ENCODE measurements at regions not wholly inside any gene's neighbourhood (a gene's known extent, or its start where the extent isn't known, plus 50 kb on each side); places are given as distances from the start of the nearest gene placed in this dataset.

- Mint-ChIP-seq H3K27ac (no peak overlapping the region), H3K9me3 (no peaks in the 10 kb centered on the region), H3K27me3 (peaks cover 10% of the 10 kb centered on the region), H3K4me1 (peaks cover 8% of the 10 kb centered on the region), H3K4me3 (no peak overlapping the region), H3K36me3 (no peaks in the 10 kb centered on the region)
- no peak for DNase-seq
These were observed 120.7 kb upstream of the TMEM45B start for GRCh38 chr11:129694966-129695365.

DNA sequence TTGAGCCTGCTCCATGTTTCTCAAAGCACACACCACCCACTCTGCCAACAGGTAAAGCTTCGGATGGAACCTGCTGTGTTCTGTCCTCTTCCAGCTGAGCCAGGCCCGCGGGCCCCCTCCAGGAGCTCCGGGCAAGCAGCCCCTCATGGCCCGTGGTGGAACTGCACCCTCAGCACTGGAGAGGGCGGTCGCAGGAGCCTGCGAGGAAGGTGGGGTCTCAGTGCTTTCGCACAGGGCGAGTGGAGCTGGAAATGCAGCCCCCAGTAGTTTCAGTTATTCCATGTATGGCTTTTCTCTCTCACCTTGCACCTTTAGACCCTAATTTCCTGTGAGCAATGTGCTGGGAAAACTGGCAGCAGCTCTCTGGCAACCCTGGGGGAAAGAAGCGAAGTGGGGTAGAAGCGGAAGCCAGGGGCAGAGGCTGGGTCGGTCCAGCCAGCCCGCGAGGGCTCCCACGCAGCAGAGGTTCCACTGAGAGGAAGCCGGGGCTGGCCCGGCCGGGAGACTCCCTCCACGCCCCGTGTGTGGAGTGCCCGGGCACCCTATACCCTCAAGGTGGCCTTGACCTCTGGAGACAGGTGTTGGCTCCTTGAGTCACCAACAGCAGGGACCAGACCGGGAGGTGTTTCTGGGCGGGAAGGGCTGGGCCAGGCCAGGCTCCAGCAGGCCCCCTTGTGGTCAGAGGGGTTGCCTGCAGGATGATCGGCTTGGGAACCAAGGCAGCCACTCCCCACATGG lies 119.9 kb upstream of the TMEM45B start:
- peaks cover 8% of the 10 kb centered on the region for H3K4me1 Mint-ChIP-seq
- H3K27me3 Mint-ChIP-seq = peaks cover 10% of the 10 kb centered on the region
- H3K27ac Mint-ChIP-seq = peak overlapping the region; percentile 47
- DNase-seq = peak; percentile 80
- peak overlapping the region; percentile 76 for H3K4me3 Mint-ChIP-seq
- no peaks in the 10 kb centered on the region for H3K36me3 Mint-ChIP-seq
- no peaks in the 10 kb centered on the region for H3K9me3 Mint-ChIP-seq

GRCh38 chr11:129696309-129696989 lies 119.2 kb upstream of the TMEM45B start:
- peak overlapping the region; percentile 76 for H3K4me3 Mint-ChIP-seq
- DNase-seq = no peak

DNA sequence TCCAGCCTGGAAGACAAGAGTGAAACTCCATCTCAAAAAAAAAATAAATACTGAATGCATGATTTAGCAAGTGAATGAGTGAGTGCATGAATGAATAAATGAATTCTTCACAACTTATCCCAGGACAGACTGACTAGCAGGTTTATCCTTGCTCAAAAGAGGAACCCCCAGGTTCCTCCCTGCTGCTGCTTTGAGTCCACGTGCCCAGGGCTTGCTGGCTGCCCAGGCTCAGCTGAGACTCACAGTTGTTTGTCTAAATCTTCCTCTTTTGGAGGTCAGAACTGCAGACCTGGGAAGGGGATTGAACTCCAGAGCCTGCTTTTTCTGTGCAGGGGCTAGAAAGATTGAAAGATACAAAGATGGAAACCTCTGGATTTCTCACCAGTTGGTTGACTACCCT lies 117.4 kb upstream of the TMEM45B start:
- Mint-ChIP-seq H3K36me3 (no peaks in the 10 kb centered on the region), H3K4me1 (peaks cover 8% of the 10 kb centered on the region), H3K4me3 (no peak overlapping the region), H3K9me3 (no peaks in the 10 kb centered on the region), H3K27ac (no peak overlapping the region), H3K27me3 (peaks cover 10% of the 10 kb centered on the region)
- DNase-seq = no peak

More at GRCh38 chr11:129696309-129696989, 119.2 kb upstream of the TMEM45B start:
- peaks cover 10% of the 10 kb centered on the region for H3K27me3 Mint-ChIP-seq
- H3K9me3 Mint-ChIP-seq = no peaks in the 10 kb centered on the region
- no peak overlapping the region for H3K27ac Mint-ChIP-seq
- H3K4me1 Mint-ChIP-seq = peaks cover 8% of the 10 kb centered on the region
- H3K36me3 Mint-ChIP-seq = no peaks in the 10 kb centered on the region

GRCh38 chr11:129699711-129700304 lies 115.8 kb upstream of the TMEM45B start:
- peaks cover 10% of the 10 kb centered on the region for H3K27me3 Mint-ChIP-seq
- peaks cover 8% of the 10 kb centered on the region for H3K4me1 Mint-ChIP-seq
- DNase-seq = no peak
- no peak overlapping the region for H3K27ac Mint-ChIP-seq
- H3K4me3 Mint-ChIP-seq = no peak overlapping the region
- H3K9me3 Mint-ChIP-seq = no peaks in the 10 kb centered on the region
- no peaks in the 10 kb centered on the region for H3K36me3 Mint-ChIP-seq

DNA sequence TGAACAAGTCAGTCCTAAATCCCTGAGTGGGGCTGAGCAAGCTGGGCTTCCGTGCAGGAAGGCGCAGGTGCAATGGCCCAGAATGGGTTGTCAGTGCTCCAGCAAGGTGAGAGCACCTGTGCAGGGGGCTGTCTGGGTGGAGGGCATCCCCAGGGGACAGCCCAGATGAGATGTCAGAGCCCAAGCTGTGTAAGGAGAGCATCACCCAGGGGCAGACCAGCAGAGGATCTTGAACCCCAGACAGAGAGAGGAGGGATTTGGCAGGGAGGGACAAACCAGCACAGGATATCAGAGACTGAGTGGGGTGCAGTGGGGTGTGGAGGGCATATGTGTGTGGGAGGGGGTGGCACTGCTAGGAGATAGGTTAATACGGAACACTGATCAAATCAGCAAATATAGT lies 114.9 kb upstream of the TMEM45B start:
- no peak overlapping the region for H3K27ac Mint-ChIP-seq
- H3K4me3 Mint-ChIP-seq = no peak overlapping the region
- H3K4me1 Mint-ChIP-seq = peaks cover under 1% of the 10 kb centered on the region
- no peaks in the 10 kb centered on the region for H3K36me3 Mint-ChIP-seq
- DNase-seq = no peak
- no peaks in the 10 kb centered on the region for H3K9me3 Mint-ChIP-seq
- H3K27me3 Mint-ChIP-seq = peaks cover 10% of the 10 kb centered on the region

DNA sequence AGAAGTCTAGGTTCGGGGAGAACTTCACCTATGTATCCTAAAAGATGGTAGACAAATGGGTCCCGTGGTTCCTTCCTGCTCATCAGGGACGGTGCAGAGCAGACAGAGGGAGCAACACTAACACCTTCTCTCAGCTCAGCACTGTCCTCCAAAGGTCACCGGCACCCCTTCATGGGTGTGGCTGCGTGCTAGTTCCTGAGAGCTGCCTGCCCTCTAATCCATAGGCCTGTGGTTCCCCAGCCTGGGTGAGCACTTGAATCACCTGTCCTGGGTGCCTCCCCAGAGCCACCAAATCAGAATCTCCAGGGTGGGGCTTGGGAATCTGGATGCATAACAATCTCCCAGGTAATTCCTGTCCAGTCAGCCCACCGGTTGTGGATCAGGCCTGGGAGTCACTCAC lies 113.9 kb upstream of the TMEM45B start:
- no peaks in the 10 kb centered on the region for H3K4me1 Mint-ChIP-seq
- H3K27ac Mint-ChIP-seq = no peak overlapping the region
- H3K36me3 Mint-ChIP-seq = no peaks in the 10 kb centered on the region
- no peaks in the 10 kb centered on the region for H3K9me3 Mint-ChIP-seq
- H3K27me3 Mint-ChIP-seq = peaks cover 10% of the 10 kb centered on the region
- no peak for DNase-seq
- H3K4me3 Mint-ChIP-seq = no peak overlapping the region

- Mint-ChIP-seq H3K4me1 (no peaks in the 10 kb centered on the region), H3K27ac (no peak overlapping the region), H3K36me3 (no peaks in the 10 kb centered on the region), H3K9me3 (no peaks in the 10 kb centered on the region), H3K27me3 (peaks cover 3% of the 10 kb centered on the region), H3K4me3 (no peak overlapping the region)
- no peak for DNase-seq
These were observed 112.9 kb upstream of the TMEM45B start for GRCh38 chr11:129702410-129703398.

- H3K36me3 Mint-ChIP-seq = no peaks in the 10 kb centered on the region
- no peak overlapping the region for H3K4me3 Mint-ChIP-seq
- DNase-seq = no peak
- H3K27me3 Mint-ChIP-seq = no peaks in the 10 kb centered on the region
- H3K9me3 Mint-ChIP-seq = no peaks in the 10 kb centered on the region
- no peaks in the 10 kb centered on the region for H3K4me1 Mint-ChIP-seq
- no peak overlapping the region for H3K27ac Mint-ChIP-seq
These were observed 111.8 kb upstream of the TMEM45B start for GRCh38 chr11:129703846-129704245.

- no peak for DNase-seq
- Mint-ChIP-seq H3K9me3 (no peaks in the 10 kb centered on the region), H3K4me3 (no peak overlapping the region), H3K36me3 (no peaks in the 10 kb centered on the region), H3K27ac (no peak overlapping the region), H3K27me3 (peaks cover 4% of the 10 kb centered on the region), H3K4me1 (no peaks in the 10 kb centered on the region)
These were observed 110.8 kb upstream of the TMEM45B start for GRCh38 chr11:129704831-129705230.

- Mint-ChIP-seq H3K9me3 (no peaks in the 10 kb centered on the region), H3K36me3 (no peaks in the 10 kb centered on the region), H3K27me3 (peaks cover 4% of the 10 kb centered on the region), H3K4me1 (no peaks in the 10 kb centered on the region), H3K4me3 (no peak overlapping the region), H3K27ac (no peak overlapping the region)
- DNase-seq = no peak
These were observed 110.3 kb upstream of the TMEM45B start for GRCh38 chr11:129705341-129705740.

DNA sequence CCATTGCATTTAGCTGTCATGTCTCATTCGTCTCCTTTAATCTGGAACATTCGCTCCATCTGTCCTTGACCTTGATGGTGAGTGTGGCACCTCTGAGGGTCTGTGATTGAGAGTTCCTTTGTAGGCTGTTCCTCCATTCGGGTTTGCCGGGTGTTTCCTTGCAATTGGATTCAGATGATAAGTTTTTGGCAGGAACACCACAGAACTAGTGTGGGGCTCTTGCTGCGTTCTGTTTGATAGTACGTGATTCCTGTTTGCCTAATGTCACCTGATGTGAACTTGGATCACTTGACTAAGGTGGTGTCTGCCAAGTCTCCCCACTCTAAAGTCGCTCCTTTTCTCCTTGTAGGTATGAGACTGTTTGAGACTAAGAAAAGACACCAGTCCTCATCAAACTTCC lies 109.7 kb upstream of the TMEM45B start:
- Mint-ChIP-seq H3K4me3 (no peak overlapping the region), H3K4me1 (no peaks in the 10 kb centered on the region), H3K9me3 (no peaks in the 10 kb centered on the region), H3K27ac (no peak overlapping the region), H3K36me3 (no peaks in the 10 kb centered on the region), H3K27me3 (peaks cover 4% of the 10 kb centered on the region)
- DNase-seq = no peak

- Mint-ChIP-seq H3K9me3 (no peaks in the 10 kb centered on the region), H3K36me3 (no peaks in the 10 kb centered on the region), H3K4me3 (no peak overlapping the region), H3K27ac (no peak overlapping the region), H3K27me3 (peaks cover 4% of the 10 kb centered on the region), H3K4me1 (no peaks in the 10 kb centered on the region)
- no peak for DNase-seq
These were observed 105.7 kb upstream of the TMEM45B start for GRCh38 chr11:129709801-129710398.

GRCh38 chr11:129710423-129710822 lies 105.2 kb upstream of the TMEM45B start:
- Mint-ChIP-seq H3K27ac (no peak overlapping the region), H3K4me3 (no peak overlapping the region), H3K36me3 (no peaks in the 10 kb centered on the region), H3K9me3 (peaks cover 1% of the 10 kb centered on the region), H3K4me1 (no peaks in the 10 kb centered on the region), H3K27me3 (peaks cover 4% of the 10 kb centered on the region)
- no peak for DNase-seq
